SIG-M5 treated with dmso at 0.1 percent for 504 hours (cell line): ENCODE measurements at regions not wholly inside any gene's neighbourhood (a gene's known extent, or its start where the extent isn't known, plus 50 kb on each side); places are given as distances from the start of the nearest gene placed in this dataset.
A peak's percentile ranks its signal among the peaks of the same experiment; 100 is the strongest.
"Not testable (repeated sequence)": the region's sequence is repeated elsewhere in the genome, so short reads cannot be mapped to it uniquely, and the experiment has no call there.

Source experiments
- DNase-seq: peaks from one replicate; lab custom pipeline; 2025; ENCODE audit not compliant: unreplicated experiment; lab: John Stamatoyannopoulos, UW

DNA sequence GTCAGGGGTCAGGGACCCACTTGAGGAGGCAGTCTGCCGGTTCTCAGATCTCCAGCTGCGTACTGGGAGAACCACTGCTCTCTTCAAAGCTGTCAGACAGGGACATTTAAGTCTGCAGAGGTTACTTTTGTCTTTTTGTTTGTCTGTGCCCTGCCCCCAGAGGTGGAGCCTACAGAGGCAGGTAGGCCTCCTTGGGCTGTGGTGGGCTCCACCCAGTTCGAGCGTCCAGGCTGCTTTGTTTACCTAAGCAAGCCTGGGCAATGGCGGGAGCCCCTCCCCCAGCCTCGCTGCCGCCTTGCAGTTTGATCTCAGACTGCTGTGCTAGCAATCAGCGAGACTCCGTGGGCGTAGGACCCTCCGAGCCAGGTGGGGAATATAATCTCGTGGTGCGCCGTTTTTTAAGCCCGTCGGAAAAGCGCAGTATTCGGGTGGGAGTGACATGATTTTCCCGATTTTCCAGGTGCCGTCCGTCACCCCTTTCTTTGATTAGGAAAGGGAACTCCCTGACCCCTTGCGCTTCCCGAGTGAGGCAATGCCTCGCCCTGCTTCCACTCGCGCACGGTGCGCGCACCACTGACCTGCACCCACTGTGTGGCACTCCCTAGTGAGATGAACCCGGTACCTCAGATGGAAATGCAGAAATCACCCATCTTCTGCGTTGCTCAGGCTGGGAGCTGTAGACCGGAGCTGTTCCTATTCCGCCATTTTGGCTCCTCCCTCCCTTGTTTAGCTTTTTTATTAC, 268.6 kb upstream of the SATB1 start:
- DNase-seq: not testable (repeated sequence)

DNA sequence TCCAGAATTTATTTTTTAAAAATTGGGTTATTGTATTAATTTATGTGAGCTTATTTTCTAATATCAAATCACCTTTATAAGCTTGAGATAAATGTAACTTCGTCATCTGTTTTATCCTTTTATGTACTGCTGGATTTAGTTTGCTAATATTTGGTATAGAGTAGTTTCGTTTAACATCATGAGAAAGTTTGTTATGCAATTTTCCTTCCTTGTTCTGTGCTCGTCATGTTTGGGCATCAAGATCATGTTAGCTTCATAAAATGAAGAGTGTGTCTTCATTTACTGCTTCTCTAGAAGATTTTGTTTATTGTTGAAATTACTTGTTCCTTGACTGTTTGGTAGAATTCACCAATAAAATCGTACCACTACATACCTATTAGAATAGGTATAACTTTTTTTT, 262.1 kb upstream of the SATB1 start:
- peak; percentile 46 for DNase-seq

DNA sequence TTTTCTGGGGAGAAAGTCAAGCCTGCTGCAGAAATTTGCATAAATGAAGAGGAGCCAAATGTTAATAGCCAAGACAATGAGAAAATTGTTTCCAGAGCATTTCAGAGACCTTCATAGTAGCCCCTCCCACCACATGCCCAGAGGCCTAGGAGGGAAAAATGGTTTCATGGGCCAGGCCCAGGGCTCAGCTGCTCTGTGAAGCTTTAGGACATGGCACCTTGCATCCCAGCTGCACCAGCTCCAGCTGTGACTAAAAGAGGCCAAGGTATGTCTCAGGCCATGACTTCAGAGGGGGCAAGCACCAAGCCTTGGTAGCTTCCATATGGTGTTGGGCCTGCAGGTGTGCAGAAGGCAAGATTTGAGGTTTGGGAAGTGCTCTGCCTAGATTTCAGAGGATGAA, 258.8 kb upstream of the SATB1 start:
- DNase-seq: no peak

DNA sequence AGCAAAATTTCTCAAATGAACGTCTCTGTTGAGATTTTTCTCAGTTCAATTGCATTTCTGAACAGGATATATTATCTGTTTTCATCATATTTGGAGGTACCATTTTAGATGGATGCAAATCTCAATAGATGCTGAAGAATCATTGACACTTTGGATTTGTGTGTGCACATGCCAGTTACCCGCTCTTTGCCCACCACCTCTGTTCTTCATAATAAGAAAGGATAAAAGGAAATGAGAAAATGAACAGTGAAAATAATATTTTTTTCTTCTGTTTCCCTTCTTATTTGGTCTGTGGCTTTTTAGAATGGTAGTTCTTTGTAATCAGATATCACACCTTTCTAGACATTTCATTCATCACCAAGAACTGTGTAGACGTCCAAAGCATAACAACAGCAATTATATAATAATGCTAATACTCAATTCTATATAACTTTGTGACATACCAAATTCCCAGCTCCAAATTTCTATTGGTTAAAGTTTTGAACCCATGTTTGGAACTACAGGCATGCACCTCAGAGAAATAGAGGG, 256.7 kb upstream of the SATB1 start:
- no peak for DNase-seq

DNA sequence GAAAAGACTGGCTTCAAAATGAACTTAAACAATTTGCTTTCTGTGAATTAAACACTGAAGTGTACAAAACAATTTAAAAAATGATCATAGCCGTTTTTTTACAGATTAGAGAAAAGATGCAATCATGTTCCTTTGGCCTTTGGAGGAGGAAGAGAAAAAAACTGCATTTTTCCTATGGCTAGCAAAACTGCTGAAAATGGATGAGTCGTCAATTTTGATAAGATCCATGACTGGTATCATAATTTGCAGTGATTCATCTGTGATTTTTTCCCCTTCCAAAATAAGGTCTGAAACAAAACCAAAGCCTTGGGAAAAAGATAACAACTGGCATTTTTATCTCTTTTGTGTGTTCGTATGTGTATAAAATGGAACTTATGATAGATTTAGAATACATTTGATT, 255.6 kb upstream of the SATB1 start:
- DNase-seq: no peak

DNA sequence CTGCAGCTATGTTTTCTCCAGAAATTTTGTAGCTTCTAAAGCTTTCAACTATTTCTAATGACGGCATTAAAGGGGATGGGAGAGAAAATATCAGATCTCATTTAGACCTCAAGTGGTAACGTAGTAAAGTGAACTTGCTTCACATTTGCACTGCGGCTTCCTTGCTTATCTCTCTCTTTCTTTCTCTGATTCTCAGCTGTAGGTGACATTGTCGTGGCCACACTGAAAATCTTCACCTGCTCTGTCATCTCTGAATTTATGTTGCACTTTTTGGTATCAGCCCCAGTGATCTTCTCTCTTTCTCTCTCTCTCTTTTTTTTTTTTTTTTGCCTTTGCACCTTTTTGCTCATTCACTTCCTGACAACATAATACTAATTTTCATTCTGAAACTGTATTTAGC, 254.1 kb upstream of the SATB1 start:
- DNase-seq: no peak

DNA sequence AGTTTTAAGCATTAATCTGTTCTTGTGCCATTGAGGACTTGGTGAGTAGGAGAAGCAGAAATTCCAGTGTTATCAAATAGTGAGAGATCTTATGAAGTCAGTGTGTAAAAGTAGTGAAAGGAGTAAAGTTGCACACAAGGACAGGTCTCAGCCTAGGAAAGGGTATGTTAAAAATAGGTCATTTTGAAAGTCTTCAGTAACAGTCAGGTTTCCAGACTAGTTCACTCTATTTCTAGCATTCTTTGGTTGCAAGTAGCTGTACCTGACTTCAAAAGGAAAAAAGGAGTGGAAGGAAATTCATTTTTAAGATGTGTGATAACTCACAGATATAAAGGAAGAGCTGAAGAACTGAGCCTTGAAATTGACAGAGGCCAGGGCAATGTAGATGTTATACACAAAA, 250.1 kb upstream of the SATB1 start:
- no peak for DNase-seq

DNA sequence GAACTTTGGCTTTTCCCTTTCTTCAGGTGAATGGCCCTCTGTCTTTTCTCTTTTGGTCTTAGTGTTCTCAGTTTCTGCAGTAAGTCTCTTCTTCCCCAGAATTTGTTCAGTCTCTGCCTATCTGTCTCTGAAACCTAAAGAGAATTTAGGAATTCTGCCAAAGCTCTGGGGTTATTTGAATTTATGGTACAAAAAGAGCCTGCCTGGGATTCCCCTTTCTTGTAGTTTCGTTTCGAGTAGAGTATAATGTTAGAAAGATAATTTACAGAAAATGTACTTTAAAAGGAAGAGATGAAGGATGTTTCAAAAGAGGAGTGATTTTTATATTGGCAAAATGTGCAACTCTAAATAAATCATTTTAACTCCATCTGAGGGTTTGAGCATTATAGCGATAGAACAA, 247.4 kb upstream of the SATB1 start:
- no peak for DNase-seq

DNA sequence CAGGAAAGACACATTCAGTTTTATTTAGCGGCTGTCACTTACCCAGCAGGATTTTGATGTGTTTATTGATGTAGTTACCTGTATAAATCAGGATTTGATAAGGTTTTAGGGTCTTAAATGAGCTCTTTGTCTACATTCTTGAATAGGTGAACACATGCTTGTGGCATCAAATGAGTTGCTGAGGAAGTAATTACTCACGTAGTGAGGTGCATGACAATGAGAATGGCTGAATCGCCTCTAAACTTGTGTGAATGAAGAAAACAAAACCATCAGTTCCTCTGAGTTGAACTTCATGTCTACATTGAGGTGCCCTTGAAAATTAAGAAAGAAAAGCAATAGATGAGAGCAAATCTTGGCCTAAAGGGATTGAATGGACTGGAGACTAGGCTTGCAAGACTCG, 245.6 kb upstream of the SATB1 start:
- DNase-seq: no peak

DNA sequence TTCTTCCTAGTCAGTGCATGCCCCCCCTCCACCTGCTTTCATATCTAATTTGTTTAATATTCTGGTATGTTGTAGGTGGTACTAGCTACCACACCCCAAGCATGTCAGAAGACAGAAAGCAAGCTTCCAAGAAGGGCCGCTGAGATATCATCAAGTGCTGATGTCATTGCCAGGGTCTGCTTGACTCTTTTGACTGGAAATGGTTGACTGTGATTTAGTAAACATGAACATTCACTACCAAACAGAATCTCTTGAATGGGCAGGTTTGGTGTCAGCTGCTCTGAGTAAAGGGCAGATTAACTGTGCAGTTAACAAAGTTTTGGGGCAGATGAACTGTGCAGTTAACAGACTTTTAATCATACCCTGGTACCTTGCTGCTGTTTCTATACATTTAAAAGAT, 244.2 kb upstream of the SATB1 start:
- DNase-seq: no peak

DNA sequence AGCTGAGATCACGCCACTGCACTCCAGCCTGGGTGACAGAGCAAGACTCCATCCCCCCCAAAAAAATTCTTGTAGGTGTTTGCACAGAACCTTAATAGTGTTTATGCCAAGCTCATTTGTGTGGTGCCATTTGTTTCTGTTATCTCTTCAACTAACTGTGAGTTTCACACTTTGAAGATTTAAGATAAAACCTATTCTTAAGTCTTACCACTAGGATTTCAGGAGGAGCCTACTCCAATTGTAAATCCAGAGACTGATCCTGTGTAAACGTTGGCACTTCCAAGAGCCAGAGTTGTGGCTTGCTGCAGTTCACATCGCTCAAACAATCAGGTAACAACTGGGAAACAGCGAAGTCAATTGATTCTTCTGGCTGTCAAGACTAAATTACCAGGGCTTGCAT, 242.4 kb upstream of the SATB1 start:
- no peak for DNase-seq

DNA sequence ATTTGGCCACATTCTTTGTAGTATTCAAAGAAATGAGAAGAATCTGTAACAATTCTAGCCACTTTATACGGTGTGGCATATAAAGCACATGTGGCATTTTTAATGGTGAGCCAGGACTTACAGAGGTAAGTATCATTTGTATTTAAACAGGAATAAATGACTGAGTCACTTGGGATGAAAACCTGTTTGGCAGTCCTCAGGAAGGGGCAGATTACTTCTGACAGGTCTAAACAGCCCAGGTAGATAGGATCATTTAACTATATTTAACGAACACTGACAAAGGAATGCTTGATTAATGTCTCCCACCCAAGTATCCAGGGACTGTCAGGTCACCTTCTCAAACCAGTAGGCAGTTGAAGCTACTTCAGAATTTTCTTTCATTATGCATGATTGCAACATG, 241.5 kb upstream of the SATB1 start:
- DNase-seq: no peak

DNA sequence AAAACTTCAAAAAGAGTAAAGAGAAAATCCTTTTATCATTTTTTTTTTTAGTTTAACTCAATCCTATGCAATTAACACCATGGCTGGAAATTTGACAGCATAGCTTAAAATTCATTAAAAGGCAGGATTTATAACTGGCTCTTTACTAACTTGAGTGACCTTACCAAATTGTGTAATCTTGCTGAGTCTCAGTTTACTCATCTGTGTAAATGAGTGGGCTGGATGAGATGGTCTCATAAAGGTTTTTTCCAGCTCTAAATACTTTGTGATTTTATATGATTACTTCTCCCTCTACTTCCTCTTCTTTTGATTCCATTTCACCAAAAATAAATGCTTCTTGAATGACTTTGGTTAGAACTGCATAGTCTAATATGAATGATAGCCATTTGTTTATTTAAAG, 234.9 kb upstream of the SATB1 start:
- no peak for DNase-seq

DNA sequence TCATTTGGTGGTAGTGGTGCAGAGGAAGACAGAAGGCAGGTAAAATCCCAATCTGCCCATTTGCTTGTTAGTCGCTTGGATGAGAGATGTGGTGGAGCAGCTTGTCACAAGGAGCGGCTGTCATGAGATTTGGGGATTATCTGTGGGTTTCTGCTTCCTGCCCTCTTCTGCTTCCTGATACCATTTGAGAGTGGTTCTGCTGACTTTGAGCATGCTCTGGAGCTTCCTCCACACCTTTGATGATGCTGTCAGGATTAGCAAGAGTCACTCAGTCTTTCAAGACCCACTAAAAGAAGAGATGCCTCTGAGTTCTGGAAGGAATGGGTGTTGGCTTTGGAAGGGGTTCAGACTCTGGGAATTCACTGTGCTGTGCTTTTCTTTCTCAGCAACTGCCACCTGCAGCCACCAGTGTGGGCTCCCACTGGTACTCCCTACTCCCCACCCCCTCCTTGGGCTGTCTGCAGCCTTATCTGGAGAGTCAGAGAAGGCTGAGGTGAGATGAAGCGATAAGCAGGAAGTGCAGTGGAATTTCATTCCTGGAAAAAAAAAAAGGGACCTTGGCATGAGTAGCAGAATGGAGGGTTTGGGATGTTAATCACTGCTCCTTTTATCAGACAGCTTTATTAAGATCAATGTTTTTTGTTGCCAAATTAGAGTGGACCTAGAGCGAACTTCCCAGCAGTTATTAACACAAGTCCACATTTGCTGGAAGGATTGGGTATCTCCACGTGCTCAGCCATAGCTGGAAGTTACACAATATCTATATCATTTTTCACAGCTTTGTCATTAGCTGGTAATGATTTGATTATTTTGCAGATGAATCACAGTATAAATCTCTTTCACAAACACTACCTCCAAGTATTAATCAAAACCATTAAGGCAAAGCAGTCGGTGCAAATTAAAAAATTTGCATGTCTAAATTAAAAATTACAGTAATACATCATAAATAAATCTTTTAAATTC, 233.0 kb upstream of the SATB1 start:
- DNase-seq: no peak

DNA sequence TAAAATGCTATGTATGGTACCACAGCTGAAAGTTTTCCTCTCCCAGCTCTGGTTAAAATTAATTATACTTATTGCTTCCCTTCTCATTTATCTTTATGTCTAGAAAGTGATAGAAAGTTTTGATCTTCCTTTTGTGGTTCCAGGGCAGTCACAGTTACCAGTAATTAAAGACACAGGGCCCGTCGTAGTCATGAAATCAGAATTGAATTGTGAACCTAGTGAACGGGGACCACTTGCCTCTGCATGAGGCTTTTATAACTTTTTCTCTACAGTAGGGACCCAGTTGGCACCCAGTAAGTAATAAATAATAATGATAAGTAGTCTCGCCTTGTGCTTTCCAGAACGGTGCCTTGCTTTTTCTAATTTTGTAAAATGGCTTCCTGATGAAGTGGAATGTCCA, 231.7 kb upstream of the SATB1 start:
- DNase-seq: no peak

DNA sequence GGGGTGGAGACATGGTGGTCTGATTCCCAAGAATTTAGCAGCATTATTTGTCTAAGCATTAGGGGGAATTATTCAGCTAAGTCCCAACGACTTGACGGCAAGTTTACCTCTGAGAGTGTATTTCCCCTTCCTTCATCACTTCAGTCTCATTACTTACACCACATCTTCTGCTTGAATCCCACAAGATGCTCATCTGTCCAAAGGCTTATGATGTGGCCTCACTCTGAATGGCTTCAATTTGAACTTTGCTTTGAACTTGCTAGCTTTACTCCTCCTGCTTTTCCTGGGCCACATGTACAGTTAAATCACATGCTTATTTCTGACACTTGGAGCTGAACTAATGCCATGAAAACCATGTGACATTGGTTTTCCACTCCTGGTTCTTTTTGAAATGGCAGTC, 231.3 kb upstream of the SATB1 start:
- DNase-seq: no peak

DNA sequence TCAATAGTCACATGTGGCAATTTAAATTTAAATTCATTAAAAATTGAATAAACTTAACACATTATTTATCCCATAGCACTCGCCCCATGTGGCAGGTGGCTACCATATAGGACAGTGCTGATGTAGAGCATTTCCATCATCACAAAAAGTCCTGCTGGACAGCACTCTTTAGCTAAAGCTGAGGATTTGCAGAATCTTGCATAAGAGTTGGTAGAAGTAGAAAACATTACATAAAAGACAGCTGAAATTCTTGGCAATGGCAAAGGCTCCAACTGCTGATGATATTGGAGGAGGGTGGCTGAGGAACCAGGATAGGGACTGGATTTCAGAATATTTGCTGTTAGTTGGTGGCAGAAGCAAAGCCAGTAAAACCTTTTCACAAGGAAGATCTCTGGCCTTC, 230.7 kb upstream of the SATB1 start:
- no peak for DNase-seq

DNA sequence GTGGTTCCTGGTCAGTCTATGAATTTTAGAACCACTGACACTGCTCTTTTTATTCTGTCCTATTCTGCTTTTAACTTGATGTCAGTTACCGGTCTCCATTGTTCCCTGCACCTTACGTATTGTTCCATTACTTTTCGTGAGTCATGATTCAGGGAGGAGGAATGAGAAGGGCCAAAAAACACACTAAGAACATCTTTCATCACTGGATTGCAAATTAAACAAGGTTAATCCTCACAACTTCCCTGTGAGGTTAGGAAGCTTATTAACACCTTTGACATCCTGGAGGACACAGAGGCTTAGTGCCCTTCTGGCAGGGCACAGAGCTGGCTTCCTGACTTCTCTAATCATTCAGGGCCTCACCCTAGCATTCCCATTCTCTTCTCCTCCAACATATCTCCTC, 227.6 kb upstream of the SATB1 start:
- no peak for DNase-seq

DNA sequence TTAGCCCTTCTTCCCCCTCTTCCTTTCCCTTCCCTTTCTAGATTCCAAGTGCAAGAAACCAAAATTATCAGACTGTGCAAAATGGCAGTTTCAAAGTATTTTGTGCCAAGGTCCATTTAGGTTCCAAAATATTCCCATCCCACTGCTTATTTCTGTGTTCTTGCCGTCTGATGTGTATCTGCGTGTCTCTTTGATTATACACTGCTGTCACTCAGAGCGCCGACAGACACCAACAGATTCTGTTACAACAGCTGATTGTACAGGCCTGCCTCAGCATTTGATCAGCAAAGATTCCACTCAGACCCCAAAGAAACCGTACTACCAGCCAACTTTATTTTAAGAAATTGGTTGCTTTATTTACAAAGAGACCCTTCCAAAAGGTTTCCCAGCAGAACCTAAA, 225.6 kb upstream of the SATB1 start:
- DNase-seq: no peak

DNA sequence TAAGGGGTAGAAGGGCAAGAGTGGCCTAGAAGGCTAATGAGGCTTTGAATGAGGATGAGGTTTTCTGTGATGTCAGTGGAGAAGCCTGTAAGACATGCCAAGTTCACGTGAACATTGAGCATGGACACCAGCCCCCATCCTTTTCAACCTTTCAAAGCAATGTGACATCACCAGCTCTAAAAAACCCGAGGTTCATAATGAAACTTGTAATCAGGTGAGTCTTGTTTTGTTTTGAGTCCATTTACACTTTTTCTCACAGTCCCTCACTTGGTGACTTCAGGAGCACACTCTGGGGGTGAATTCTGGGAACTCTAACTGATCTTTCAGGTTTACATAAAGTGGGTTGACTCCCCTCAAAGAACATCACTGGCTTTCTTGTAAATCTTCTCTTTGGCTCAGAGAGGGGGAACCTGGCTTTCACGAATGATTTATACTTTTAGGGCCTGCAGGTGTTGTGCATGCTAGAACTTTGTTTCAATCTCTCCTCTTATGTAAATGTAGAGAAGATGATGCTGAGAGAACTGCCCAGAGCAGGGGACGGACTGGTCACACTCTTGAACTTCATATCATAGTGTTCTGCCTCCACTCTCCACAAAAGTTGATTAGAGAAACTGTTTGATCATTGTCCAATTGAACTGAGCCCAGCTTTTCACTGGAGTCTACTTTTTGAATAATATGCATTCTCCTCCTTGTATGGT, 224.7 kb upstream of the SATB1 start:
- DNase-seq: no peak

DNA sequence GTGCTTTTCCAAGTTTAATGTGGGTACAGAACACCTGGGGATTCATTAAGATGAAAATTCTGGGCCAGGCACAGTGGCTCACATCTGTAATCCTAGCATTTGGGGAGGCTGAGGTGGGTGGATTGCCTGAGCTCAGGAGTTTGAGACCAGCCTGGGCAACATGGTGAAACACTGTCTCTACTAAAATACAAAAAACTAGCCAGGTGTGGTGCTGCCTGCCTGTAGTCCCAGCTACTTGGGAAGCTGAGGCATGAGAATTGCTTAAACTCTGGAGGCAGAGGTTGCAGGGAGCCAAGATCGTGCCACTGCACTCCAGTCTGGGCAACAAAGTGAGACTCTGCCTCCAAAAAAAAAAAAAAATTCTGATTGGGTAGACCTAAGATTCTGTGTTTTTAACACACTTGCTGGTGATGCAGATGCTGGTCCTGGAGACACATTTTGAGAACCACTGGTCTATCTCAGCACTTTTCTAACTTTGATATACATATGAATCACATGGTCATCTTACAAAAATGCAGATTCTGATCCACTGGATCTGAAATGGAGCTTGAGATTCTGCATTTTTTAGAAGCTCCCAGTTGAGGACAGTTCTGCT, 223.8 kb upstream of the SATB1 start:
- no peak for DNase-seq
